ENCODE measurements at regions not wholly inside any gene's neighbourhood (a gene's known extent, or its start where the extent isn't known, plus 50 kb on each side); places are given as distances from the start of the nearest gene placed in this dataset.

- no peak overlapping the region for H3K27ac Mint-ChIP-seq
- no peak overlapping the region for H3K4me3 Mint-ChIP-seq
- H3K9me3 Mint-ChIP-seq, result peaks cover 4% of the 10 kb centered on the region
- H3K4me1 Mint-ChIP-seq, result no peaks in the 10 kb centered on the region
- no peaks in the 10 kb centered on the region for H3K36me3 Mint-ChIP-seq (ENCODE audit: low read depth)
- ATAC-seq (ENCODE audit: low read depth), result no peak
- CTCF ChIA-PET, result no interaction called here
- POLR2A ChIA-PET, result no interaction called here
- DNase-seq, result no peak
- intact Hi-C loops (cut with micrococcal nuclease), result no loop called here
- TF ChIP-seq, protein P1, sequence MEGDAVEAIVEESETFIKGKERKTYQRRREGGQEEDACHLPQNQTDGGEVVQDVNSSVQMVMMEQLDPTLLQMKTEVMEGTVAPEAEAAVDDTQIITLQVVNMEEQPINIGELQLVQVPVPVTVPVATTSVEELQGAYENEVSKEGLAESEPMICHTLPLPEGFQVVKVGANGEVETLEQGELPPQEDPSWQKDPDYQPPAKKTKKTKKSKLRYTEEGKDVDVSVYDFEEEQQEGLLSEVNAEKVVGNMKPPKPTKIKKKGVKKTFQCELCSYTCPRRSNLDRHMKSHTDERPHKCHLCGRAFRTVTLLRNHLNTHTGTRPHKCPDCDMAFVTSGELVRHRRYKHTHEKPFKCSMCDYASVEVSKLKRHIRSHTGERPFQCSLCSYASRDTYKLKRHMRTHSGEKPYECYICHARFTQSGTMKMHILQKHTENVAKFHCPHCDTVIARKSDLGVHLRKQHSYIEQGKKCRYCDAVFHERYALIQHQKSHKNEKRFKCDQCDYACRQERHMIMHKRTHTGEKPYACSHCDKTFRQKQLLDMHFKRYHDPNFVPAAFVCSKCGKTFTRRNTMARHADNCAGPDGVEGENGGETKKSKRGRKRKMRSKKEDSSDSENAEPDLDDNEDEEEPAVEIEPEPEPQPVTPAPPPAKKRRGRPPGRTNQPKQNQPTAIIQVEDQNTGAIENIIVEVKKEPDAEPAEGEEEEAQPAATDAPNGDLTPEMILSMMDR (IDR thresholded peaks at IDR 0.05), result no peak
- H3K27me3 Mint-ChIP-seq, result peaks cover 16% of the 10 kb centered on the region
Measured at GRCh38 chr5:126301056-126301455, 122.2 kb upstream of the GRAMD2B start.

- ATAC-seq (ENCODE audit: low read depth) (no peak), DNase-seq (no peak)
- Mint-ChIP-seq H3K36me3 (ENCODE audit: low read depth) (no peaks in the 10 kb centered on the region), H3K4me1 (no peaks in the 10 kb centered on the region), H3K9me3 (peaks cover 2% of the 10 kb centered on the region), H3K4me3 (no peak overlapping the region), H3K27ac (no peak overlapping the region), H3K27me3 (peaks cover 7% of the 10 kb centered on the region)
- intact Hi-C loops (cut with micrococcal nuclease), result no loop called here
- ChIA-PET CTCF (no interaction called here), POLR2A (no interaction called here)
- TF ChIP-seq, protein P1 (IDR thresholded peaks at IDR 0.05), result no peak
Measured at GRCh38 chr5:126309860-126310259, 113.3 kb upstream of the GRAMD2B start.

DNA sequence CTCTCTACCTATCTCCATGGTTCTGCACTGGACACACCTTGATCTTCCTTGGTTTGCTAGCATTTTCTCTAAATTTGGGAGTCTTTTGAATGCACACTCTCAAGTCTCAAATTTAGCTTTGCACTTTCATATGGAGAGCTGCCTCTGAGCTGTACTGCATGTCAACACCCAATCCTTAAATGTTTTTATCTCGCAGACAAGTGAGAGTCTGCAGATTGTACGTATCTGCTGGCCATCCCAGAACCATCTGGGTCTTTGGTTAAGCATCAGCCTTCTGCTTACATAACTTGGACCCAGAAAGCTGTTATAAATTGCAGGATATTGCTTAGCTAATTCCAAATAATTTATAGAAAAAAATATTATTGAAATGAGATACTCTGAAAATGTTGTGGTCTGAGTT, 111.4 kb upstream of the GRAMD2B start:
- TF ChIP-seq, protein P1 (IDR thresholded peaks at IDR 0.05), result no peak
- H3K36me3 Mint-ChIP-seq (ENCODE audit: low read depth), result no peaks in the 10 kb centered on the region
- ATAC-seq (ENCODE audit: low read depth) (no peak), DNase-seq (no peak)
- POLR2A ChIA-PET, result no interaction called here
- H3K27ac Mint-ChIP-seq, result no peak overlapping the region
- H3K27me3 Mint-ChIP-seq, result peaks cover 7% of the 10 kb centered on the region
- no peaks in the 10 kb centered on the region for H3K4me1 Mint-ChIP-seq
- CTCF ChIA-PET, result no interaction called here
- H3K4me3 Mint-ChIP-seq, result no peak overlapping the region
- H3K9me3 Mint-ChIP-seq, result no peaks in the 10 kb centered on the region
- intact Hi-C loops (cut with micrococcal nuclease), result no loop called here

GRCh38 chr5:126315341-126315740, 107.9 kb upstream of the GRAMD2B start:
- H3K9me3 Mint-ChIP-seq, result no peaks in the 10 kb centered on the region
- H3K27me3 Mint-ChIP-seq, result peaks cover 7% of the 10 kb centered on the region
- ChIA-PET CTCF (no interaction called here), POLR2A (interaction anchor here (0.5 kb wide), 1 partner anchor 16 kb away, joined by 4 read pairs; no protein-coding TSS in a partner anchor)
- H3K27ac Mint-ChIP-seq, result no peak overlapping the region
- no peaks in the 10 kb centered on the region for H3K36me3 Mint-ChIP-seq (ENCODE audit: low read depth)
- H3K4me3 Mint-ChIP-seq, result no peak overlapping the region
- no peaks in the 10 kb centered on the region for H3K4me1 Mint-ChIP-seq
- TF ChIP-seq, protein P1 (IDR thresholded peaks at IDR 0.05), result no peak
- intact Hi-C loops (cut with micrococcal nuclease), result no loop called here
- ATAC-seq (ENCODE audit: low read depth) (no peak), DNase-seq (no peak)

DNA sequence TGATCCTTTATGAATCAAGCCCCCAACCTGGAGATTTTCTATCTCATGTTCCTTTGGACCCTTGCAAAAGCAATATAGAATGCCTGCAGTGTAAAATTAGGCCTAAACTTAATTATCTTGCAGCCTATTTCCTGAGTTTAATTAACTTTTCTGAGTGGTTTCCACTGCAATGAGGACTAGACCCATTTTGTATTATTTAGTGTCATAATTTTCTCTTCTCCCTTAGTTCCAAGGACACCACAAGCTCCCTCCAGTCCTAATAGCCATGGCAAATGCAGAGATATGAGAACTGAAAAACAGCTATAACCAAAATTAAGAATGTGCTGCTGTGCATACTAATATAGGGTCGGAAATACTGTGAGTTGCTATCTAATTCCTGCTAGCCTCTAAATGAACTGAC, 90.9 kb upstream of the GRAMD2B start:
- POLR2A ChIA-PET, result no interaction called here
- intact Hi-C loops (cut with micrococcal nuclease), result no loop called here

More for the DNA sequence above, 90.9 kb upstream of the GRAMD2B start:
- Mint-ChIP-seq H3K36me3 (ENCODE audit: low read depth) (no peaks in the 10 kb centered on the region), H3K9me3 (no peaks in the 10 kb centered on the region), H3K4me1 (no peaks in the 10 kb centered on the region), H3K27me3 (peaks cover 7% of the 10 kb centered on the region), H3K27ac (no peak overlapping the region), H3K4me3 (no peak overlapping the region)
- no peak for ATAC-seq (ENCODE audit: low read depth)
- no peak for DNase-seq
- CTCF ChIA-PET, result no interaction called here
- TF ChIP-seq, protein P1 (IDR thresholded peaks at IDR 0.05), result no peak
